GM20431 (cell line): ENCODE measurements at regions not wholly inside any gene's neighbourhood (a gene's known extent, or its start where the extent isn't known, plus 50 kb on each side); places are given as distances from the start of the nearest gene placed in this dataset.

ENCODE experiments used
- in situ Hi-C: fragments of 300-500 bp; cut with MseI, MboI; formaldehyde crosslinking; loops from one replicate; pipeline ENCODE4 v1.15.0; 2020; ENCODE audit warnings: low sequenced_read_pairs; ENCODE audit not compliant: unreplicated experiment

DNA sequence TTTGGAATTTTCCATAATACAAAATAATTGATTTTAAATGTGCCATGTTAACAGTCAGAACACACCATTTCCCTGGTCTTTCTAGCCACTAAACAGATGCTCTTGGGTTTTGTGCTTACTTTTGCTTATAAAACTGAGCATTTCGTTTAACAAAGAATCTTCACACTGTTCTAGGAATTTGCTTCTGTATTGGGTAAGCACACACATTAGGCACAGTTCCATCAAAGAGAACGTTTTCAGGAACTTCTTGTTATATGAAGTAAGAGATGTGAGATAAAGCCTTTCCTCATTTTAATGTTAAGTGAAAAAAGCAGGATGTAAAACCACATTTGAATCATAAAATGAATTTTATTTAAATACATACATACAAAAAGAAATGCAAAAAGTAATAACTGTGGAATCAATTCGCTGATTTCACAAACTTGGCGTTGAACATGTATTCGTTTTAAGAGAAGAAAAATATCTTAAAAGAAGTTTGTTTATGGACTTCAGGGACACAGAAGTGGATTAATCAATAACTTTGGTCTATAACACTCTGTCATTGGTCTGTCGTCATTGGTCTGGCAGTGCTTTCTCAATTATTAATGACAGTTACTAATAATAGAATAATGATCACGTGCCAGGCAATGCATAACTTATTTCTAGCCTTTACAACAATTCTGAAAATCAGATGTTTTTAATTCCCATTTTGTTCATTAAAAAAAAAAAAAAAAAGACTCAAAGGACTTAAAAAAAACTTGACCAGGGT, 199.9 kb upstream of the PRDM1 start:
- in situ Hi-C loops, result no loop called here

- in situ Hi-C loops, result no loop called here
Observed at GRCh38 chr6:105884426-105884825, 201.7 kb upstream of the PRDM1 start.

GRCh38 chr6:105884011-105884410, 202.1 kb upstream of the PRDM1 start:
- in situ Hi-C loops, result no loop called here

- in situ Hi-C loops, result no loop called here
Observed at GRCh38 chr6:105882828-105883227, 203.3 kb upstream of the PRDM1 start.

DNA sequence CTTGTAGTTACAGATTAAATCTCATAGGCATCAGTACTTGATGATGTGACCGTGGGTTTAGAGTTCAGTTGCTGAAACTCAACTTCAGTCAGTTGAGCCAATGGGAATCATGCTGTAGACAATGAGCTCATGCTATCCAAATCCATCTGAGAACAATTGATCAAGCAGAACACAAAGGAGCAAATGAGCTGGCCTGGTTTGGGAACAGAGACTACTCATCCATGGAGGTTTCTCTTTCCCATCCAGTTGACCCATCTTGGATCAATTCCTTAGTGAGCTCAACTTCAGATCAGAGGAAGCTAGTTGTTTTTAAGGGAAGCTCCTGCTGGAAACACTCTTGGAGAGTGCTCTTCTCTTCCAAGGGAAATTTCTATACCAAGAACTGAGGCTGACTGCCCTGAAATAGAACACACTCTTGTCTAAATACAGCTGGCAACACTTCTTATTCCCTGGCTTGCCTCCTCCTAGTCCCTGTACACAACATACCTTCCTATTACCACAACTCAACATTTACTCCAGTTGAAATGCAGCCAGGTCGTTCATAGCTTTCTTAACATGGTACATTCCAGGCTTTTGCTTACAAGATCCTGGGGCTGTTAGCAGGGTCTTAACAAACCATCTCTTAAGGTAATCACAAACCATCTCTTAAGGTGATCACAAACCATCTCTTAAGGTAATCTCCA, 203.9 kb upstream of the PRDM1 start:
- in situ Hi-C loops, result no loop called here

GRCh38 chr6:105881608-105882007, 204.5 kb upstream of the PRDM1 start:
- in situ Hi-C loops, result no loop called here

GRCh38 chr6:105880030-105880492, 206.1 kb upstream of the PRDM1 start:
- in situ Hi-C loops, result no loop called here

- in situ Hi-C loops, result no loop called here
Observed at GRCh38 chr6:105879146-105879545, 207.0 kb upstream of the PRDM1 start.

DNA sequence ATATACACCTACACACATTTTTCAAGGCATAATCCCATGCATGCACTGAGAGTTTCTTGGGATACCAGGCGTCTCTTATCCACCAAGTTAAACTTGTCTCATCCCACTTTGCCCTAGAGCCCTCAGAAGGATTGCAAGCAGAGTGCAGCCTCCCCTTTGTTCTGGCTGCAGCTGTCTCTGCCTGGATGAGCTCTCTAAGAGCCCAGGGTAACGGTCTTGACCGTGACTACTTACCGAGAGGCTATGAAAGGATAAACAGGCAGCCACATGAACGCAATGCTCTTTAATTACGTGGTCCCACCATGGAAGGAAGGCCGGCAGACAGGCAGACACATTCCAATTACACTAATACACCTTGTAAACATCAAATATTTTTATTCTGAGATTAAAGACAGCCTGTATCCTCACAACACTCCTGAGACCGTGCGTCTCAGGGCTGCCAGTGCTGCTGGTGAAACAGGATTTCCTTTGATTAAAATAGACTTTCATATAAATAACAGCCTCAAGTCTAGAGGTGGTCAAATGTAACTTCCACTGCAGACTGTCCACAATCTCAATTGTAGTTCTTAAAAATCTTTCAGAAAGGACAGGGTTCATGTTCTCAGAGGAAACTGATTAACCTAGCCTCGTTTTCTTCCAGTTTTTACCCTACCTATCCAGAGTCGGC, 210.0 kb upstream of the PRDM1 start:
- in situ Hi-C loops, result no loop called here

- in situ Hi-C loops, result no loop called here
Observed at GRCh38 chr6:105874835-105875626, 211.1 kb upstream of the PRDM1 start.

GRCh38 chr6:105873799-105874198, 212.3 kb upstream of the PRDM1 start:
- in situ Hi-C loops, result no loop called here

- in situ Hi-C loops, result no loop called here
Observed at GRCh38 chr6:105873211-105873704, 212.9 kb upstream of the PRDM1 start.

- in situ Hi-C loops, result no loop called here
Observed at GRCh38 chr6:105872249-105872648, 213.9 kb upstream of the PRDM1 start.

- in situ Hi-C loops, result no loop called here
Observed at GRCh38 chr6:105871542-105871941, 214.6 kb upstream of the PRDM1 start.

- in situ Hi-C loops, result no loop called here
Observed at GRCh38 chr6:105869835-105870440, 216.2 kb upstream of the PRDM1 start.

DNA sequence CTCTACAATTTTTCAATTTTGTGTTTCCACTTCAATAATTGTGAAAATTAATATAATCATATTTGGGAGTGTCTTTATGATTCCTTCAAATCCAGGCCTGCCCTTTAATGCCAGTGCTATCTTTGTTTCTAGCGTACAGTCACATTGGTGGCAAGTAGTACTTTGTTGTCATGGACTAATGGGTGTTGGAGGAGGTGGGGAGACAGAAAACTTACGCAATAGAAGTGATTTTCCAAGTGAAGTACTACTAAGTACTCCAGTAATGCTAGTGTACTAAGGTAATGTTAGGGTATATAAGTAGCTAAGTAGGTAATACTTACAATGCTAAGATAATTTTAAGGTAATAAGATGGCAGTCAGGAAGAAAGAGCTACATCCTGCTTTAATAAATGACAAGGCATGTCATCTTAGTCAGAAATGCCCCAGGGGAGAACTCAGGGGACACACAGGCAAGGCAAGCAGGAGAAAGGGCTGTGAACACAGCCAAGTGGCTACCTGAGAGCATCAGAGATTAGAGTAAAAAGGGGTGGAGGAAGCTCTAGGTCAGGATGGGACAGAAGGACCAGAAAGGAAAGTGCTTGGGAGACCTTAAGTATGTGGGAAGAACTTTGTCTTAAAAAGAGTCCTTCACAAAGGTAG, 217.2 kb upstream of the PRDM1 start:
- in situ Hi-C loops, result no loop called here

DNA sequence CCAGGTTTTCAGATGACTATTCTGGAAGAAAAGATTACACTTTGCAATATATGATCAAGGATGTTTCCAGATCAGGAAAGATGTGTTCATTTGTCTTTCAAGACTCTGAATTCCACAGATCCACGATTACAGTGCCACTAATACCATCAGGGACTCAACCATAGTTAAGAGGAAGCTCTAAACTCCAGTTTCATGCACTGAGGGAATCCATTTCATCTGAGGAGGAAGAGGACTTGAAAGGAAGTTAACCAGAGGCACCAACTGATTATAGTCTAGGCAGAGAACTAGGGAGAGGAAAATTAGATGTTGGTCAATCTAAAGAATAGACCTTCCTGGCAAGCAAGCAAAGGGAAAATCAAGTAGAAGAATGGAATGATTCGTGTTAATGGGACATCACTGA, 218.3 kb upstream of the PRDM1 start:
- in situ Hi-C loops, result no loop called here

DNA sequence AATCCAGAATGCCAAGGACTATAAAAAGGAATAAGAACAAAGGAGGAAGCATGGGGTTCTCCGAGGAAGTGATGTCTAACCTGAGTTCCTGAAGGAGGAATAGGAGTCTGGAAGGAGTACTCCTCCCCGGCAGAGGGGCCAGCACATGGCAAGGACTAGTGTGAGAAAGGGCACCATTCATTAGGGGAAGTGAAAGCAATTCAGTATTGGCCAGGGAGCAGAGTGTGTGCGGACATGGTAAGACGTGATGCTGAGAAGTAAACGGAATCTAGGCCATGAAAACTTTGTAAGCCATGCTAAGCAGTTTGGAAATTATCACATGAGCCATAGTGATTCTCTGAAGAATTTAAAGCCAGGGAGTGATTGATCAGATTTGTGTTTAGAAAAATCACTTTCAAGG, 218.9 kb upstream of the PRDM1 start:
- in situ Hi-C loops, result no loop called here

GRCh38 chr6:105862936-105863607, 223.1 kb upstream of the PRDM1 start:
- in situ Hi-C loops, result no loop called here
